ENCODE measurements at regions not wholly inside any gene's neighbourhood (a gene's known extent, or its start where the extent isn't known, plus 50 kb on each side); places are given as distances from the start of the nearest gene placed in this dataset.

DNA sequence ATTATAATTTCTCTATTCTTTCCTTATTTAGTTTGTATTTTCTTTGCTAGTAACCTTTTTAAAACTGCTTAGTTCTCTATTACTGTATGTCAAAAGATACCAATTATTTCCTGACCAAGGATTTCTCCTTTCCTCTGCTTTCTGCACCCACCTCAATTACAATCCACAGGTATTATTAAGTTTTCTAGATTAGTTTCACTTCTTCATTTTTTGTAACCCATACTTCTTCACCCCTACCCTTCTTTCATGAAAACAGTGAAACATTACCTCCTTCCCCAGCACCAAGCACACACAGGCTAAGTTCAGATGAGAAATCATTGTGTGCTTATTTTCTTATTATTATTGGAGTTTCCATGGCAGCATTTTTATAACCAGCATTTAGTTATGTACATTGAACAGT, 318.5 kb upstream of the MDGA2 start:
- Histone ChIP-seq H3K4me1 (no peaks in the 10 kb centered on the region), H3K9me3 (no peaks in the 10 kb centered on the region), H3K4me3 (no peak overlapping the region), H3K27ac (no peak overlapping the region), H3K36me3 (no peaks in the 10 kb centered on the region), H3K27me3 (no peaks in the 10 kb centered on the region)
- no peak for DNase-seq
- intact Hi-C loops (cut with DNase I; ENCODE audit: low total_unique reads) = no loop called here
- TF ChIP-seq POLR2A (IDR thresholded peaks at IDR 0.05) = no peak
- TF ChIP-seq, protein P1, sequence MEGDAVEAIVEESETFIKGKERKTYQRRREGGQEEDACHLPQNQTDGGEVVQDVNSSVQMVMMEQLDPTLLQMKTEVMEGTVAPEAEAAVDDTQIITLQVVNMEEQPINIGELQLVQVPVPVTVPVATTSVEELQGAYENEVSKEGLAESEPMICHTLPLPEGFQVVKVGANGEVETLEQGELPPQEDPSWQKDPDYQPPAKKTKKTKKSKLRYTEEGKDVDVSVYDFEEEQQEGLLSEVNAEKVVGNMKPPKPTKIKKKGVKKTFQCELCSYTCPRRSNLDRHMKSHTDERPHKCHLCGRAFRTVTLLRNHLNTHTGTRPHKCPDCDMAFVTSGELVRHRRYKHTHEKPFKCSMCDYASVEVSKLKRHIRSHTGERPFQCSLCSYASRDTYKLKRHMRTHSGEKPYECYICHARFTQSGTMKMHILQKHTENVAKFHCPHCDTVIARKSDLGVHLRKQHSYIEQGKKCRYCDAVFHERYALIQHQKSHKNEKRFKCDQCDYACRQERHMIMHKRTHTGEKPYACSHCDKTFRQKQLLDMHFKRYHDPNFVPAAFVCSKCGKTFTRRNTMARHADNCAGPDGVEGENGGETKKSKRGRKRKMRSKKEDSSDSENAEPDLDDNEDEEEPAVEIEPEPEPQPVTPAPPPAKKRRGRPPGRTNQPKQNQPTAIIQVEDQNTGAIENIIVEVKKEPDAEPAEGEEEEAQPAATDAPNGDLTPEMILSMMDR (IDR thresholded peaks at IDR 0.05) = no peak

GRCh38 chr14:47988175-47988574, 312.8 kb upstream of the MDGA2 start:
- Histone ChIP-seq H3K4me1 (no peaks in the 10 kb centered on the region), H3K4me3 (no peak overlapping the region), H3K27ac (no peak overlapping the region), H3K9me3 (no peaks in the 10 kb centered on the region), H3K36me3 (no peaks in the 10 kb centered on the region), H3K27me3 (no peaks in the 10 kb centered on the region)
- no peak for DNase-seq
- no peak for TF ChIP-seq POLR2A (IDR thresholded peaks at IDR 0.05)
- TF ChIP-seq, protein P1 (IDR thresholded peaks at IDR 0.05) = no peak
- intact Hi-C loops (cut with DNase I; ENCODE audit: low total_unique reads) = no loop called here

DNA sequence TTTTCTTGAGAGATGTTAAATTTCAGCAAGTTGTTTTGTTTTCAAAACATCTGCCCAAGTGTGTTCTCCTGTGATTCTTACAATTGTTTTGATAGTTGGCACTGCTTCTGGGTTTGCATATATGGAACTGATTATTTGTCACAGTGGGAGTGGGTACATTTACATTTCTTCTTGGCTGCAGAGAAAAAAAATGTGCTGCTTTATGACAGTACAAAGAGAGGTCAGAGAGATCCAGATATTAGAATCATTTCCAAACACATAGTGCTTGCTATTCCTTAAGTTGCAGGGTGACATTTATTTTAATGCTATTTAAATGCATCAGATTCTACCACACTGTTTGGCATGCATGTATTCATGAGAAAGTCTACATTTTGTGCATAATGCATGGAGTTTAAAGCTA, 303.5 kb upstream of the MDGA2 start:
- intact Hi-C loops (cut with DNase I; ENCODE audit: low total_unique reads) = no loop called here
- H3K27ac ChIP-seq = no peak overlapping the region
- H3K36me3 ChIP-seq = no peaks in the 10 kb centered on the region
- no peaks in the 10 kb centered on the region for H3K27me3 ChIP-seq
- no peak for DNase-seq
- no peaks in the 10 kb centered on the region for H3K4me1 ChIP-seq
- TF ChIP-seq POLR2A (IDR thresholded peaks at IDR 0.05) = no peak
- TF ChIP-seq, protein P1 (IDR thresholded peaks at IDR 0.05) = no peak
- H3K4me3 ChIP-seq = no peak overlapping the region
- no peaks in the 10 kb centered on the region for H3K9me3 ChIP-seq

GRCh38 chr14:47976139-47976538, 300.7 kb upstream of the MDGA2 start:
- Histone ChIP-seq H3K9me3 (no peaks in the 10 kb centered on the region), H3K27ac (no peak overlapping the region), H3K36me3 (no peaks in the 10 kb centered on the region), H3K27me3 (no peaks in the 10 kb centered on the region), H3K4me3 (no peak overlapping the region), H3K4me1 (no peaks in the 10 kb centered on the region)
- no peak for DNase-seq
- intact Hi-C loops (cut with DNase I; ENCODE audit: low total_unique reads) = no loop called here
- TF ChIP-seq, protein P1 (IDR thresholded peaks at IDR 0.05) = no peak
- no peak for TF ChIP-seq POLR2A (IDR thresholded peaks at IDR 0.05)

GRCh38 chr14:47966076-47966810, 290.8 kb upstream of the MDGA2 start:
- TF ChIP-seq, protein P1 (IDR thresholded peaks at IDR 0.05) = no peak
- TF ChIP-seq POLR2A (IDR thresholded peaks at IDR 0.05) = no peak
- Histone ChIP-seq H3K27ac (no peak overlapping the region), H3K4me3 (no peak overlapping the region), H3K9me3 (no peaks in the 10 kb centered on the region), H3K4me1 (no peaks in the 10 kb centered on the region), H3K36me3 (no peaks in the 10 kb centered on the region), H3K27me3 (no peaks in the 10 kb centered on the region)
- no peak for DNase-seq
- intact Hi-C loops (cut with DNase I; ENCODE audit: low total_unique reads) = no loop called here

Data from uterus (tissue), 3 donors.